Upper lobe of right lung (tissue), 1 donor: ENCODE measurements at regions not wholly inside any gene's neighbourhood (a gene's known extent, or its start where the extent isn't known, plus 50 kb on each side); places are given as distances from the start of the nearest gene placed in this dataset.

ENCODE experiments used
- ATAC-seq: fragments of 200-7000 bp; cut with Tn5 transposase; one replicate; pipeline ENCODE4 v1.9.1; 2020; ENCODE audit warnings: mild to moderate bottlenecking, moderate library complexity
- DNase-seq: peaks from one replicate; pipeline ENCODE4 v3.0.0-alpha.2; 2020
- H3K27ac ChIP-seq: fragments of 200-600 bp; one replicate; pipeline ENCODE4 v1.8.0; 2022
- H3K27me3 ChIP-seq: fragments of 200-600 bp; one replicate; pipeline ENCODE4 v1.8.0; 2022; ENCODE audit warnings: mild to moderate bottlenecking
- H3K36me3 ChIP-seq: fragments of 200-600 bp; one replicate; pipeline ENCODE4 v1.8.0; 2022
- H3K4me1 ChIP-seq: fragments of 200-600 bp; one replicate; pipeline ENCODE4 v1.8.0; 2022
- H3K4me3 ChIP-seq: fragments of 200-600 bp; one replicate; pipeline ENCODE4 v1.8.0; 2022; ENCODE audit warnings: mild to moderate bottlenecking
- H3K9me3 ChIP-seq: fragments of 200-600 bp; one replicate; pipeline ENCODE4 v1.8.0; 2022
- intact Hi-C: fragments of 100-400 bp; cut with DNase I; formaldehyde crosslinking; loops from one replicate; pipeline ENCODE4 v1.11.0; 2022
- TF ChIP-seq, protein P1 (sequence below): fragments of 200-600 bp; IDR thresholded peaks from one replicate; pipeline ENCODE4 v1.8.0; 2022; ENCODE audit warnings: antibody characterized with exemption
- donor health status: DM: no; HTN: yes; CAD: no; lungs with severe emphysema.

DNA sequence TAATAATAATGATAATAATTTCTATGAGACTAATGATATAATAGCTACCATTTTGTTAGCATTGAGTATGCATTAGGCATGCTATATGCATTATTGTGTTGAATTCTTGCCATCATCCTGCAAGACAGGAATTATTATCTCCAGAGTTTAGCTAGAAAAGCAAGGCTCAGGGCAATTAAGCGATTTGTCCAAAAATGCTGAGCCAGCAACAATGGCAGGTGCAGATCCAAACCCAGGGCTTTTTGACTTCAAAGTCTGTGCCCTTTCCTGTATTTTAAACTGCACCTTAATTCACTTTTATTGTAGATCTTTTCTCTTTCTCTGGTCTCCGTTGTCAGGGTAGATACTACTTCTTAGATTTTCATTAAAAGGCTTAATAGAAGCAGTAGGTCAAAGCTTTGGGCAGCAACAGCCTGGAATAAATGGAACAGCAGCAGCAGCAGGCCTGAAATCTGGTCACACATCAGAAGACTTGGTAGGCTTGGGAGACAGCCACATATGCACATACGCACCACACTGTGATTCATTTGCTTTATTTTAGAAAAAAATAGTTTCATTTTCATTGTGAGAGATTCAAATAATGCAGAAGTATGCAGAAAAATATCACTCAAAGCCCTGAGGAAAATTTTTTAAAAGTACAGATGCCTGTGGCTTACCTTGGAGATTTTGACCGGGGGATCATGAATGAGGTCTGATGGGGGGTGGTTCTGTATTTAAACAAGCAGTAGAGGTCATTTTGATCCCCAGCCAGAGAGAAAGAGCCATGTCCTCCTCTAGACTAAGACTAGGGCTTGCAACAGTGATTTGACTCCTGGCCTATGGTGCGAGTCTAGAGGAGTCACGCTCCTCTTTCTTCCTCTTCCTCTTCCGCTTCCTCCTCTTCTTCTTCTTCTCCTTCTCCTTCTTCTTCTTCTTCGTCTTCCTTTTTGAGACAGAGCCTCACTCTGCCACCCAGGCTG lies 455.7 kb downstream of the TSN start:
- ATAC-seq (no peak), DNase-seq (no peak)
- Histone ChIP-seq H3K27ac (no peak overlapping the region), H3K27me3 (no peaks in the 10 kb centered on the region), H3K9me3 (no peaks in the 10 kb centered on the region), H3K36me3 (no peaks in the 10 kb centered on the region), H3K4me3 (no peak overlapping the region), H3K4me1 (no peaks in the 10 kb centered on the region)
- intact Hi-C loops: no loop called here
- TF ChIP-seq, protein P1, sequence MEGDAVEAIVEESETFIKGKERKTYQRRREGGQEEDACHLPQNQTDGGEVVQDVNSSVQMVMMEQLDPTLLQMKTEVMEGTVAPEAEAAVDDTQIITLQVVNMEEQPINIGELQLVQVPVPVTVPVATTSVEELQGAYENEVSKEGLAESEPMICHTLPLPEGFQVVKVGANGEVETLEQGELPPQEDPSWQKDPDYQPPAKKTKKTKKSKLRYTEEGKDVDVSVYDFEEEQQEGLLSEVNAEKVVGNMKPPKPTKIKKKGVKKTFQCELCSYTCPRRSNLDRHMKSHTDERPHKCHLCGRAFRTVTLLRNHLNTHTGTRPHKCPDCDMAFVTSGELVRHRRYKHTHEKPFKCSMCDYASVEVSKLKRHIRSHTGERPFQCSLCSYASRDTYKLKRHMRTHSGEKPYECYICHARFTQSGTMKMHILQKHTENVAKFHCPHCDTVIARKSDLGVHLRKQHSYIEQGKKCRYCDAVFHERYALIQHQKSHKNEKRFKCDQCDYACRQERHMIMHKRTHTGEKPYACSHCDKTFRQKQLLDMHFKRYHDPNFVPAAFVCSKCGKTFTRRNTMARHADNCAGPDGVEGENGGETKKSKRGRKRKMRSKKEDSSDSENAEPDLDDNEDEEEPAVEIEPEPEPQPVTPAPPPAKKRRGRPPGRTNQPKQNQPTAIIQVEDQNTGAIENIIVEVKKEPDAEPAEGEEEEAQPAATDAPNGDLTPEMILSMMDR: no peak

DNA sequence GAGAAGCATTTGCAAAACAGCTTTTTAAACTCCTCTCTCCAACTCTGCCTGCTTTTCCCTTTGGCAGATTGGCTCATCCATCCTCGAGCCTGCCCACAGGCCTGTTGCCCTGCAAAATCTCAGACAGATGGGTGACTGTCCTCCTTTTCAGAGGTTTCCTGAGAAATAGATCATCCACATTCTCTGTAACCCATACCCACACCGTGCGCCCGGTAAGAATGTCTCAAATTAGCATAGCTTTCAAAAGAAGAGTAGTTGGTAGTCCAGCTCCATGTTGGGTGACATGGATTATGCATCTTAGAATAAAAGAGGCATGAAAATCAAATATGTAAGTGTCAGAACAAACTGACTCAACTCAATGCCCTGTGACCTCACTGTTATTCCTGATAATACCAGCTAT lies 457.9 kb downstream of the TSN start:
- intact Hi-C loops: no loop called here
- ATAC-seq (no peak), DNase-seq (no peak)
- Histone ChIP-seq H3K27me3 (no peaks in the 10 kb centered on the region), H3K4me1 (no peaks in the 10 kb centered on the region), H3K9me3 (no peaks in the 10 kb centered on the region), H3K4me3 (no peak overlapping the region), H3K36me3 (no peaks in the 10 kb centered on the region), H3K27ac (no peak overlapping the region)
- TF ChIP-seq, protein P1: no peak

DNA sequence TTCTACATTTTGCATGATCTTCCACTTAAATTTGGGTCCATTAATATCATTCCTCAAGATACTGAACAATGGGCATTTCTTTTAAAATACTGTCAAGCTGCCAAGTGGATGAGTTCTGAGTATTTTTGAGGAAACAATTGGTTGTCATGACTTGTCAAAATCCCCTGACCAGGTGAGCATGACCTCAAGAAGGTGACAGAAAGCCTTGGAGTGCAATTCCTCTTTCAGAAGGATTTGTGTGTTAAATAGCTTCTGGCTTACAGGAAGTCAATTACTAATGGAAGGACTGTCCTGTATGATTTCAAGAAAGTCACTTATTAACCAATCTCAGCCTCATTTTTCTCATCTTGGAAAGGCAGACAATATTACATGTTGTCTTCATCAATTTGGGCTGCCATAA lies 460.6 kb downstream of the TSN start:
- TF ChIP-seq, protein P1: no peak
- H3K27ac ChIP-seq: no peak overlapping the region
- ATAC-seq (no peak), DNase-seq (no peak)
- H3K9me3 ChIP-seq: no peaks in the 10 kb centered on the region
- intact Hi-C loops: loop anchor here (5.0 kb wide), 1 partner anchor 64 kb away; no protein-coding TSS in a partner anchor
- H3K36me3 ChIP-seq: no peaks in the 10 kb centered on the region
- no peak overlapping the region for H3K4me3 ChIP-seq
- H3K4me1 ChIP-seq: no peaks in the 10 kb centered on the region
- H3K27me3 ChIP-seq: no peaks in the 10 kb centered on the region

DNA sequence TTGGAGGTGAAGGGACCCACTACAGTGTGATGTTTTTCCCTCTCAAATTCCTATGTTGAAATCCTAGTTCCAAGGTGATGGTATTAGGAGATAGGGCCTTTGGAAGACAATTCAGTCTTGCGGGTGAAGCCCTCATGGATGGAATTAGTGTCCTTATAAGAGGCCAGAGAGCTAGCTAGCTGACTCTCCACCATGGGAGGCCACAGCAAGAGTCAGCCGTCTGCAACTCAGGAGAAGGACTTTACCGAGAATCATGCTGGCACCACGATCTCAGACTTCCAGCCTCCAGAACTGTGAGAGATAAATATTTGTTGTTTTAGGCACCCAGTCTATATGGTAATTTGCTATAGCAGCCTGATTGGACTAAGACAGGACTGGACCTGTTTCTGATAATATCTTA lies 461.4 kb downstream of the TSN start:
- Histone ChIP-seq H3K27ac (no peak overlapping the region), H3K27me3 (no peaks in the 10 kb centered on the region), H3K36me3 (no peaks in the 10 kb centered on the region), H3K9me3 (no peaks in the 10 kb centered on the region), H3K4me3 (no peak overlapping the region), H3K4me1 (no peaks in the 10 kb centered on the region)
- intact Hi-C loops: loop anchor here (5.0 kb wide), 1 partner anchor 65 kb away; no protein-coding TSS in a partner anchor
- no peak for DNase-seq
- no peak for ATAC-seq
- TF ChIP-seq, protein P1: no peak

DNA sequence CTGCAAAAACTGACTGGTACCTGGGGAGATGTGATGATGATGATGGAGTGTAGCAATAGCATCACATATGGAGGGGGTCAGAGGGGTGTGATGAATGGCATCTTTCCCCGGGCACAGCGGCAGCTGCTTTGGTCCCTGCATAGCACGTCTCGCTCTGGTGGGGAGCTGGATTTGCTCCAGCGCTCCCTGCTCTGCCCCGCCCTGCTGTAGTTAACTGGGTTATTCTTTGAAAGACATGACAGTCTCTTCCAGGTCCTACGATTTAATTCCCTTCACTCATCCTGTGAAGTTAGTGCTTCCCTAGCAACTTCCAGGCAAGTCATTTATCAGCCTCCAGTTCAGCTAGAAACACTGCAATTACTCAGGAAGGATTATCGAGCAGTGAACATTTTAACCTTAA lies 463.1 kb downstream of the TSN start:
- no peaks in the 10 kb centered on the region for H3K9me3 ChIP-seq
- DNase-seq (no peak), ATAC-seq (no peak)
- H3K36me3 ChIP-seq: no peaks in the 10 kb centered on the region
- no peaks in the 10 kb centered on the region for H3K4me1 ChIP-seq
- H3K27ac ChIP-seq: no peak overlapping the region
- TF ChIP-seq, protein P1: no peak
- no peaks in the 10 kb centered on the region for H3K27me3 ChIP-seq
- intact Hi-C loops: loop anchor here (5.0 kb wide), 1 partner anchor 66 kb away; no protein-coding TSS in a partner anchor
- H3K4me3 ChIP-seq: no peak overlapping the region
